Endothelial cell of umbilical vein (primary cell): ENCODE measurements at regions not wholly inside any gene's neighbourhood (a gene's known extent, or its start where the extent isn't known, plus 50 kb on each side); places are given as distances from the start of the nearest gene placed in this dataset.

Source experiments
- BruUV-seq: library from RNA; stranded (reverse); fragments of 400-500 nt; replicated peaks from 2 replicates; lab custom pipeline; 2021; lab: Mats Ljungman, UMichigan
- CTCF ChIA-PET: fragments of 300-600, 350-600 bp; sonication (Branson Sonifier 250); formaldehyde crosslinking; loops from one replicate; lab custom pipeline; 2021; ENCODE audit warnings: antibody characterized with exemption, inconsistent platforms; lab: Charles Lee
- POLR2A ChIA-PET: fragments of 300-600, 350-600 bp; sonication (Branson Sonifier 250); formaldehyde crosslinking; loops from one replicate; lab custom pipeline; 2021; ENCODE audit warnings: antibody characterized with exemption, inconsistent platforms; lab: Charles Lee
- DNase-seq: peaks from one replicate; pipeline ENCODE4 v3.0.0-alpha.2; 2011; ENCODE audit warnings: low read depth, low spot score
- FAIRE-seq: peaks from 2 replicates; lab custom pipeline; 2011; peaks lifted over from hg19 to GRCh38; lab: Jason Lieb, UNC
- H2AFZ ChIP-seq: 2 replicates; pipeline ENCODE4 v1.6.0; 2012; ENCODE audit warnings: low read depth, low read length, control low read depth, inconsistent platforms
- H3K27ac ChIP-seq: 2 replicates; pipeline ENCODE4 v1.5.1; 2011; ENCODE audit warnings: low read depth, mild to moderate bottlenecking, control low read depth, low read length, moderate library complexity; ENCODE audit not compliant: insufficient read depth
- H3K27me3 ChIP-seq, 2 experiments: 2 replicates each; pipeline versions ENCODE4 v1.6.0 to v1.6.1; 2011; ENCODE audit warnings: low read length in 2 of 2, mixed read lengths in 1 of 2; ENCODE audit not compliant: control insufficient read depth in 2 of 2, insufficient read depth in 2 of 2
- H3K36me3 ChIP-seq, 2 experiments: 2 replicates in 1 of 2; 3 replicates in 1 of 2; pipeline ENCODE4 v1.5.1; 2011; ENCODE audit warnings: low read length in 2 of 2, mild to moderate bottlenecking in 1 of 2, moderate library complexity in 1 of 2; ENCODE audit not compliant: control insufficient read depth in 2 of 2, insufficient read depth in 2 of 2; ENCODE audit errors: extremely low read depth in 1 of 2
- H3K4me1 ChIP-seq: 3 replicates; pipeline ENCODE4 v1.5.1; 2011; ENCODE audit warnings: mild to moderate bottlenecking, low read length; ENCODE audit not compliant: control insufficient read depth, insufficient read depth; ENCODE audit errors: extremely low read depth
- H3K4me2 ChIP-seq: 2 replicates; pipeline ENCODE4 v1.6.1; 2011; ENCODE audit warnings: low read length, control low read depth, mixed read lengths; ENCODE audit not compliant: insufficient read depth
- H3K4me3 ChIP-seq, 3 experiments: fragments of 200-600 bp in 1 of 3; sonication (generic), shearing (Covaris generic) in 1 of 3; replicated peaks in 1 of 3; 2 replicates each; pipeline ENCODE4 v1.5.1; 2011 to 2016; ENCODE audit warnings: control low read depth in 3 of 3, low read length in 3 of 3, mild to moderate bottlenecking in 2 of 3, inconsistent platforms in 1 of 3, low read depth in 1 of 3, moderate library complexity in 1 of 3; ENCODE audit not compliant: insufficient read depth in 1 of 3
- H3K79me2 ChIP-seq: 2 replicates; pipeline ENCODE4 v1.6.0; 2012; ENCODE audit warnings: low read length, inconsistent platforms; ENCODE audit not compliant: control insufficient read depth, insufficient read depth
- H3K9ac ChIP-seq: replicated peaks from 2 replicates; pipeline ENCODE3; 2011; ENCODE audit warnings: low read length, control low read depth; ENCODE audit not compliant: insufficient read depth; ENCODE audit errors: extremely low read depth
- H3K9me1 ChIP-seq: replicated peaks from 3 replicates; pipeline ENCODE4 v1.6.0; 2011; ENCODE audit warnings: mild to moderate bottlenecking, low read length; ENCODE audit not compliant: control insufficient read depth, insufficient read depth; ENCODE audit errors: extremely low read depth
- H3K9me3 ChIP-seq: replicated peaks from 2 replicates; pipeline ENCODE4 v1.5.1; 2012; ENCODE audit warnings: low read length, inconsistent platforms; ENCODE audit not compliant: control insufficient read depth, insufficient read depth
- H4K20me1 ChIP-seq: replicated peaks from 2 replicates; pipeline ENCODE3; 2011; ENCODE audit warnings: mild to moderate bottlenecking, low read length; ENCODE audit not compliant: control insufficient read depth, insufficient read depth; ENCODE audit errors: extremely low read depth
- EZH2 ChIP-seq: IDR thresholded peaks from 2 replicates; pipeline ENCODE4 v1.6.1; 2012; ENCODE audit warnings: borderline replicate concordance, low read depth, mild to moderate bottlenecking, moderate library complexity, low read length, inconsistent platforms; ENCODE audit not compliant: severe bottlenecking
- FOS ChIP-seq: IDR thresholded peaks from 2 replicates; pipeline ENCODE4 v1.6.1; 2011; ENCODE audit warnings: mild to moderate bottlenecking, low read length, moderate library complexity, borderline replicate concordance; ENCODE audit not compliant: insufficient read depth
- GATA2 ChIP-seq: IDR thresholded peaks from 2 replicates; pipeline ENCODE4 v1.7.0; 2011; ENCODE audit warnings: low read depth, mild to moderate bottlenecking, moderate library complexity, mixed read lengths, low read length; ENCODE audit not compliant: insufficient read length, insufficient read depth
- JUN ChIP-seq: IDR thresholded peaks from 2 replicates; pipeline ENCODE4 v1.6.1; 2011; ENCODE audit warnings: borderline replicate concordance, low read depth; ENCODE audit not compliant: insufficient read length, insufficient read depth
- MYC ChIP-seq: IDR thresholded peaks from one replicate; pipeline ENCODE4 v1.6.1; 2011; ENCODE audit warnings: mild to moderate bottlenecking, low read depth, low read length
- POLR2A ChIP-seq: IDR thresholded peaks from 2 replicates; pipeline ENCODE4 v1.6.1; 2012; ENCODE audit warnings: low read depth, mild to moderate bottlenecking, control low read depth, low read length
- POLR2AphosphoS5 ChIP-seq: IDR thresholded peaks from 2 replicates; pipeline ENCODE4 v1.6.1; 2012; ENCODE audit warnings: low read depth, mild to moderate bottlenecking, control low read depth, low read length, moderate library complexity; ENCODE audit not compliant: insufficient read depth
- dilution Hi-C: fragments of 300-500 bp; cut with MboI; formaldehyde crosslinking; loops from one replicate; pipeline ENCODE4 v1.15.0; 2019; ENCODE audit warnings: low sequenced_read_pairs; ENCODE audit not compliant: extremely low pct_ligation_motif_present
- intact Hi-C: fragments of 100-400 bp; cut with micrococcal nuclease; formaldehyde crosslinking; loops from one replicate; pipeline ENCODE4 v1.10.0; 2022
- TF ChIP-seq, protein P1 (sequence below), 2 donors: IDR thresholded peaks; 1 replicate in 1 of 2; 2 replicates in 1 of 2; pipeline ENCODE4 v1.5.1; 2011; ENCODE audit warnings: low read length in 2 of 2, mild to moderate bottlenecking in 2 of 2, moderate library complexity in 2 of 2, control low read depth in 1 of 2, inconsistent platforms in 1 of 2, low read depth in 1 of 2; ENCODE audit not compliant: insufficient read depth in 1 of 2; ENCODE audit errors: extremely low read depth in 1 of 2
- TF ChIP-seq, protein P2 (sequence below): IDR thresholded peaks from 2 replicates; pipeline ENCODE4 v1.6.1; 2011; ENCODE audit not compliant: insufficient read depth, insufficient read length

GRCh38 chr2:107027810-107028209 is 141.8 kb upstream of the ST6GAL2 start:
- intact Hi-C loops = no loop called here
- CTCF ChIA-PET = no interaction called here

More at GRCh38 chr2:107027810-107028209, 141.8 kb upstream of the ST6GAL2 start:
- dilution Hi-C loops = no loop called here
- Histone ChIP-seq H3K9me3 (peaks cover 6% of the 10 kb centered on the region), H3K27ac (no peak overlapping the region), H3K27me3 (no peaks in the 10 kb centered on the region), H3K79me2 (no peaks in the 10 kb centered on the region), H3K9me1 (no peaks in the 10 kb centered on the region), H3K9ac (no peak overlapping the region), H3K4me3 (no peak overlapping the region), H3K36me3 (no peaks in the 10 kb centered on the region), H2AFZ (no peak overlapping the region), H3K4me1 (no peaks in the 10 kb centered on the region), H4K20me1 (no peaks in the 10 kb centered on the region), H3K4me2 (no peak overlapping the region)
- BruUV-seq = no TSS peak
- FAIRE-seq (no peak), DNase-seq (no peak)
- POLR2A ChIA-PET = no interaction called here
- no peak for TF ChIP-seq EZH2
- no peak for TF ChIP-seq JUN
- TF ChIP-seq POLR2AphosphoS5 = no peak
- TF ChIP-seq GATA2 = no peak
- no peak for TF ChIP-seq POLR2A
- TF ChIP-seq, protein P1, sequence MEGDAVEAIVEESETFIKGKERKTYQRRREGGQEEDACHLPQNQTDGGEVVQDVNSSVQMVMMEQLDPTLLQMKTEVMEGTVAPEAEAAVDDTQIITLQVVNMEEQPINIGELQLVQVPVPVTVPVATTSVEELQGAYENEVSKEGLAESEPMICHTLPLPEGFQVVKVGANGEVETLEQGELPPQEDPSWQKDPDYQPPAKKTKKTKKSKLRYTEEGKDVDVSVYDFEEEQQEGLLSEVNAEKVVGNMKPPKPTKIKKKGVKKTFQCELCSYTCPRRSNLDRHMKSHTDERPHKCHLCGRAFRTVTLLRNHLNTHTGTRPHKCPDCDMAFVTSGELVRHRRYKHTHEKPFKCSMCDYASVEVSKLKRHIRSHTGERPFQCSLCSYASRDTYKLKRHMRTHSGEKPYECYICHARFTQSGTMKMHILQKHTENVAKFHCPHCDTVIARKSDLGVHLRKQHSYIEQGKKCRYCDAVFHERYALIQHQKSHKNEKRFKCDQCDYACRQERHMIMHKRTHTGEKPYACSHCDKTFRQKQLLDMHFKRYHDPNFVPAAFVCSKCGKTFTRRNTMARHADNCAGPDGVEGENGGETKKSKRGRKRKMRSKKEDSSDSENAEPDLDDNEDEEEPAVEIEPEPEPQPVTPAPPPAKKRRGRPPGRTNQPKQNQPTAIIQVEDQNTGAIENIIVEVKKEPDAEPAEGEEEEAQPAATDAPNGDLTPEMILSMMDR (IDR thresholded peaks at IDR 0.05; ENCODE audit: extremely low read depth in 1 of 2, insufficient read depth in 1 of 2, low read depth in 1 of 2, low read length in 2 of 2) = no peak
- TF ChIP-seq, protein P2, sequence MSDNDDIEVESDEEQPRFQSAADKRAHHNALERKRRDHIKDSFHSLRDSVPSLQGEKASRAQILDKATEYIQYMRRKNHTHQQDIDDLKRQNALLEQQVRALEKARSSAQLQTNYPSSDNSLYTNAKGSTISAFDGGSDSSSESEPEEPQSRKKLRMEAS = no peak
- no peak for TF ChIP-seq MYC
- no peak for TF ChIP-seq FOS
